Right renal cortex interstitium (tissue), 3 donors: ENCODE measurements at regions not wholly inside any gene's neighbourhood (a gene's known extent, or its start where the extent isn't known, plus 50 kb on each side); places are given as distances from the start of the nearest gene placed in this dataset.
"Not testable (repeated sequence)": the region's sequence is repeated elsewhere in the genome, so short reads cannot be mapped to it uniquely, and the experiment has no call there.

Experiments
- DNase-seq, 3 donors: peaks; one replicate each; pipeline ENCODE4 v3.0.0-alpha.2; 2013; ENCODE audit warnings: low read depth in 3 of 3, low spot score in 2 of 3

- no peak for DNase-seq
Measured at GRCh38 chr7:106386958-106387357, 102.2 kb upstream of the NAMPT start.

GRCh38 chr7:106384373-106384772 is 99.6 kb upstream of the NAMPT start:
- DNase-seq: no peak

- DNase-seq: no peak
Measured at GRCh38 chr7:106382929-106383328, 98.1 kb upstream of the NAMPT start.

- no peak for DNase-seq
Measured at GRCh38 chr7:106382129-106382528, 97.3 kb upstream of the NAMPT start.

GRCh38 chr7:106381252-106381651 is 96.5 kb upstream of the NAMPT start:
- DNase-seq: no peak

GRCh38 chr7:106377847-106378361 is 93.1 kb upstream of the NAMPT start:
- DNase-seq: no peak

GRCh38 chr7:106376026-106376799 is 91.4 kb upstream of the NAMPT start:
- DNase-seq: no peak

- no peak for DNase-seq
Measured at GRCh38 chr7:106375499-106375898, 90.7 kb upstream of the NAMPT start.

- DNase-seq: no peak
Measured at GRCh38 chr7:106374437-106374836, 89.7 kb upstream of the NAMPT start.

- no peak for DNase-seq
Measured at GRCh38 chr7:106372595-106373318, 88.0 kb upstream of the NAMPT start.

- no peak for DNase-seq
Measured at GRCh38 chr7:106372126-106372525, 87.3 kb upstream of the NAMPT start.

- no peak for DNase-seq
Measured at GRCh38 chr7:106371629-106372028, 86.8 kb upstream of the NAMPT start.

GRCh38 chr7:106370542-106370941 is 85.8 kb upstream of the NAMPT start:
- no peak for DNase-seq

GRCh38 chr7:106369816-106370215 is 85.0 kb upstream of the NAMPT start:
- no peak for DNase-seq

GRCh38 chr7:106369352-106369751 is 84.6 kb upstream of the NAMPT start:
- no peak for DNase-seq

GRCh38 chr7:106367664-106368063 is 82.9 kb upstream of the NAMPT start:
- no peak for DNase-seq

- no peak for DNase-seq
Measured at GRCh38 chr7:106367018-106367420, 82.2 kb upstream of the NAMPT start.

- no peak for DNase-seq
Measured at GRCh38 chr7:106365252-106366005, 80.6 kb upstream of the NAMPT start.

- not testable (repeated sequence) for DNase-seq
Measured at GRCh38 chr7:106362507-106362906, 77.7 kb upstream of the NAMPT start.

- no peak for DNase-seq
Measured at GRCh38 chr7:106358103-106358663, 73.4 kb upstream of the NAMPT start.

GRCh38 chr7:106357675-106358074 is 72.9 kb upstream of the NAMPT start:
- DNase-seq: no peak
